Stomach (tissue), 4 donors: ENCODE measurements at regions not wholly inside any gene's neighbourhood (a gene's known extent, or its start where the extent isn't known, plus 50 kb on each side); places are given as distances from the start of the nearest gene placed in this dataset.
A peak's percentile ranks its signal among the peaks of the same experiment; 100 is the strongest.

Experiments used
- CTCF ChIP-seq, 7 experiments: fragments of 450-650 bp in 4 of 7; fragments of 200-600 bp in 3 of 7; sonication (generic) in 3 of 7; IDR thresholded peaks; one replicate each; pipeline ENCODE4 v1.5.1; 2016 to 2019; ENCODE audit warnings: antibody characterized with exemption in 7 of 7, control low read depth in 2 of 7, mild to moderate bottlenecking in 1 of 7
- EP300 ChIP-seq: sonication (generic); formaldehyde crosslinking; IDR thresholded peaks from one replicate; pipeline ENCODE4 v1.6.1; 2017; ENCODE audit warnings: antibody characterized with exemption
- POLR2A ChIP-seq, 4 donors: fragments of 450-650 bp; IDR thresholded peaks; one replicate each; pipeline ENCODE4 v1.6.1; 2016; ENCODE audit warnings: antibody characterized with exemption in 4 of 4, control low read depth in 2 of 4, mild to moderate bottlenecking in 1 of 4, moderate library complexity in 1 of 4
- POLR2AphosphoS5 ChIP-seq, 3 donors: sonication (generic); formaldehyde crosslinking; IDR thresholded peaks; one replicate each; pipeline ENCODE4 v1.6.1; 2016; ENCODE audit warnings: antibody characterized with exemption in 3 of 3

- peak in 4 of 7 experiments; percentile 42 to 56 (median 48) for TF ChIP-seq CTCF (IDR thresholded peaks at IDR 0.05)
- TF ChIP-seq POLR2AphosphoS5 (IDR thresholded peaks at IDR 0.05) = no peak
- no peak for TF ChIP-seq EP300
- TF ChIP-seq POLR2A (IDR thresholded peaks at IDR 0.05) = no peak
Measured at GRCh38 chr4:126223784-126224407, 909.1 kb downstream of the FAT4 start.
